Activated T-cell treated with anti-CD3 and anti-CD28 coated beads, Interleukin-2, amount 50 U/mL, for 48 hours (primary cell): ENCODE measurements at regions not wholly inside any gene's neighbourhood (a gene's known extent, or its start where the extent isn't known, plus 50 kb on each side); places are given as distances from the start of the nearest gene placed in this dataset.
A peak's percentile ranks its signal among the peaks of the same experiment; 100 is the strongest.

Source experiments
- DNase-seq, 2 experiments: peaks; one replicate each; pipeline ENCODE4 v3.0.0-alpha.2; 2020

GRCh38 chr9:79968533-79968932, 396.8 kb downstream of the TLE4 start:
- DNase-seq: no peak

- no peak for DNase-seq
These were observed 391.1 kb downstream of the TLE4 start for GRCh38 chr9:79962836-79963235.

GRCh38 chr9:79962150-79962549, 390.4 kb downstream of the TLE4 start:
- DNase-seq: no peak

- peak; percentile 25 to 30 for DNase-seq
These were observed 383.5 kb downstream of the TLE4 start for GRCh38 chr9:79955300-79955699.

- DNase-seq: no peak
These were observed 382.1 kb downstream of the TLE4 start for GRCh38 chr9:79953908-79954307.

- DNase-seq: no peak
These were observed 380.6 kb downstream of the TLE4 start for GRCh38 chr9:79952401-79952800.

- DNase-seq: no peak
These were observed 374.9 kb downstream of the TLE4 start for GRCh38 chr9:79946712-79947111.

GRCh38 chr9:79945495-79945894, 373.7 kb downstream of the TLE4 start:
- DNase-seq: no peak

- DNase-seq: no peak
These were observed 373.3 kb downstream of the TLE4 start for GRCh38 chr9:79945016-79945415.

- no peak for DNase-seq
These were observed 369.2 kb downstream of the TLE4 start for GRCh38 chr9:79940919-79941318.

- no peak for DNase-seq
These were observed 368.1 kb downstream of the TLE4 start for GRCh38 chr9:79939819-79940218.

GRCh38 chr9:79936336-79936735, 364.6 kb downstream of the TLE4 start:
- no peak for DNase-seq

- DNase-seq: no peak
These were observed 357.5 kb downstream of the TLE4 start for GRCh38 chr9:79929285-79929684.

GRCh38 chr9:79928661-79929223, 357.0 kb downstream of the TLE4 start:
- no peak for DNase-seq

GRCh38 chr9:79925326-79925725, 353.6 kb downstream of the TLE4 start:
- DNase-seq: no peak

- DNase-seq: no peak
These were observed 353.1 kb downstream of the TLE4 start for GRCh38 chr9:79924836-79925235.

GRCh38 chr9:79917421-79917820, 345.7 kb downstream of the TLE4 start:
- DNase-seq: no peak

GRCh38 chr9:79913867-79914266, 342.1 kb downstream of the TLE4 start:
- no peak for DNase-seq

GRCh38 chr9:79912318-79913070, 340.7 kb downstream of the TLE4 start:
- no peak for DNase-seq

GRCh38 chr9:79911724-79912123, 340.0 kb downstream of the TLE4 start:
- no peak for DNase-seq

- no peak for DNase-seq
These were observed 331.2 kb downstream of the TLE4 start for GRCh38 chr9:79902825-79903600.

- DNase-seq: no peak
These were observed 329.0 kb downstream of the TLE4 start for GRCh38 chr9:79900754-79901153.

- no peak for DNase-seq
These were observed 324.7 kb downstream of the TLE4 start for GRCh38 chr9:79896390-79896980.

GRCh38 chr9:79895232-79895631, 323.5 kb downstream of the TLE4 start:
- DNase-seq: no peak
